DMS153 treated with DMSO at 0.1 percent for 48 hours (cell line): ENCODE measurements at regions not wholly inside any gene's neighbourhood (a gene's known extent, or its start where the extent isn't known, plus 50 kb on each side); places are given as distances from the start of the nearest gene placed in this dataset.

Experiments
- DNase-seq: peaks from one replicate; lab custom pipeline; 2025; ENCODE audit not compliant: unreplicated experiment; lab: John Stamatoyannopoulos, UW

DNA sequence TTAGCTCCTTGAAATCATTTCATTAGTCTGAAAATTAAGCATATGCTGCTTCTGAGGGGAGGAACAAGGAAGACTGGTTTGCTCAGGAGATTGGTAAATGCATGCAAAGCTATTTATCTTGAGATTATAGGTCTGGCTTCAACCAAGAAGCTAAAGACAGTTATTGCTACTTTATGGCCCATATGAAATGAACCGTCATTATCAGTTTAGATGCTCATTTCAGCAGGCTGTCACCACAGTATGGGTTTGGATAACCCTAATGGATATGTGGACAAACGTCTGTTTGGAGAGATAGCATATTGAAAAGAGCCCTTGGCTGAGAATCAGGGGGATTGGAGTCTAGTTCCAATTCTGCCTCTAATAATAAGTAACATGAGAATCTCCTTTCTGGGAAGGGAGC lies 922.6 kb downstream of the TUSC7 start:
- no peak for DNase-seq

GRCh38 chr3:117633207-117633606 lies 923.6 kb downstream of the TUSC7 start:
- no peak for DNase-seq

DNA sequence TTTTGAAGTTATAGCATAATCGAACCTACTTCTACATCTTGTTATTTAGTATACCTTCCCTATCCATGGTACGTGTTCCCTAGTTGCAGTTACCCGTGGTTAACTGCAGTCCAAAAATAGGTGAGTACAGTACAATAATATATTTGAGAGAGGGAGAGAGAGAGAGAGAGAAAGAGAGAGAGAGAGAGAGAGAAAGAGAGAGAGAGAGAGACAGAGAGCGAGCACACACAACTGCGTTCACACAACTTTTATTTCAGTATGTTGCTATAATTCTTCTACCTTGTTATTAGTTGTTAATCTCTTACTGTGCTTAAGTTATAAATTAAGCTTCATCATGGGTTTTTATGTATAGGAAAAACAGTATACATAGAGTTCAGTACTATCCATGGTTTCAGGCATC lies 928.1 kb downstream of the TUSC7 start:
- no peak for DNase-seq

- no peak for DNase-seq
These were observed 934.6 kb downstream of the TUSC7 start for GRCh38 chr3:117644203-117644602.

- peak; percentile 13 for DNase-seq
These were observed 936.1 kb downstream of the TUSC7 start for GRCh38 chr3:117645561-117646242.

GRCh38 chr3:117647435-117647834 lies 937.9 kb downstream of the TUSC7 start:
- no peak for DNase-seq

- no peak for DNase-seq
These were observed 941.7 kb downstream of the TUSC7 start for GRCh38 chr3:117651246-117651645.

GRCh38 chr3:117656391-117656790 lies 946.8 kb downstream of the TUSC7 start:
- no peak for DNase-seq

DNA sequence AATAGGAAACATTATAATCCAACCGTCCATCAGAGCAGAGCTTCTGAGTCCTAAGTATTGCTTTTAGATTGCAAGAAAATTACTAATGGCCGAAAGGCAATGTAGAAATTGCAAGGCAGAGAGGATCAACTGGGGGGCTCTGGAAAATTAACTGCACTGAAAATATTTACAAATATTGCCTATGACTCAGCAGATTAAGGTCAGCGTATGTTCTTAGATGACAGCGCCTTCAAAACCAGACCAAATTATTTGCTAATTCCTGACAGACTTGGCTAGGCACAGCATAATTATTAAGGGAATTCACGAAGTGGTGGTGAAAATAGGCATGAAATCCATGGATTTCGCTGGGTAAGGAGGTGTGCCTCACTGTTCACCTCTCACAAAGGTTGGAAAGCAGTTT lies 947.7 kb downstream of the TUSC7 start:
- DNase-seq: no peak

- no peak for DNase-seq
These were observed 951.6 kb downstream of the TUSC7 start for GRCh38 chr3:117660941-117661817.

DNA sequence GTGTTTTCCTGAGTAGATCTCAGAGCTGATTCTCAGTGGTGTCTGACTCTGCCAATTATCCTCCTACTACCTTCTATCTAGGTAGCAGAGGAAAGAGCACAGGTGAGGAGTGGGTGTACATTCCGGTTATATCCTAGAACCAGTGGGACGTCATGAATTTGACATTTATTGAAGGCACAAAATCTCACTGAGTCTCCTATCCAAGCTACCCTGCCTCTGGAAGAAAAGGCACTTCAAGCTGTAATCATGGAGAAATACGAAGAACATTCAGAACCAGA lies 952.2 kb downstream of the TUSC7 start:
- DNase-seq: no peak

DNA sequence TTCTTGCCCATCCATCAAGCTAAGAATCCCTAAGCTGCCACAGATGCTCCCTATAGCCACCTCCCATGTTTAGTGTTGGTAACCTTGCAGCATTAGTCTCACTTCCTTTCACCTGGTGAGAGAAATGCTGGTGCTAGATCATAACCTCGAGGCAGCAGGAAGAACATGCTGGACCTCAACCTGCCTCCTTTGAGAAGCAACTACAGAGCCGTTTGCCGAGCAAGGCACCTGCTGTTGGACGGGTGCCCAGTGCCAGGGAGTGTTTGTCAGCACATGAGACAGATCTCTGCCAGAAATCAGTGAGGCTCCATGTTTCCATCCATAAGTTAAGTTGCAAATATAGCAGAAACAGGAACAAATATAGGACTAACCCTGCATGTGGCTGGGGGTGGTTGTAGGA lies 955.7 kb downstream of the TUSC7 start:
- peak; percentile 35 for DNase-seq

- no peak for DNase-seq
These were observed 956.7 kb downstream of the TUSC7 start for GRCh38 chr3:117666325-117666724.

DNA sequence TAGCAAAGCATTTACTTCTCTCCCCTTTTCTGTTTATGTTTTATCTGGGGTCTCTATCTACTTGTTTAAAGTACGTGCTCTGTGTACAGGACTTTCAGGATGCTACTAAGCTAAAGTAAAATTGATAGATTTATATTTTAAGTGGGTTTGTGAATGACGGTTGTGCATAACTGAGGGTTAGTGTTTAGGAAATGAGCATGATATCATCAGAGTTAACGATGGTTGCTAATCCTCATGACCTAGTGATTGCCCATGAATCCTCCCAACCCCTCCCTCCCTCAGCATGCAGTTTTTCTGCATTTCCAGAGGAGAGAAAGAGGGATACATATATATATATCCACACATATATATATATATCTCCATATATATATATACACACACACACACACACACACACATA lies 957.2 kb downstream of the TUSC7 start:
- no peak for DNase-seq

GRCh38 chr3:117669774-117670173 lies 960.2 kb downstream of the TUSC7 start:
- no peak for DNase-seq

DNA sequence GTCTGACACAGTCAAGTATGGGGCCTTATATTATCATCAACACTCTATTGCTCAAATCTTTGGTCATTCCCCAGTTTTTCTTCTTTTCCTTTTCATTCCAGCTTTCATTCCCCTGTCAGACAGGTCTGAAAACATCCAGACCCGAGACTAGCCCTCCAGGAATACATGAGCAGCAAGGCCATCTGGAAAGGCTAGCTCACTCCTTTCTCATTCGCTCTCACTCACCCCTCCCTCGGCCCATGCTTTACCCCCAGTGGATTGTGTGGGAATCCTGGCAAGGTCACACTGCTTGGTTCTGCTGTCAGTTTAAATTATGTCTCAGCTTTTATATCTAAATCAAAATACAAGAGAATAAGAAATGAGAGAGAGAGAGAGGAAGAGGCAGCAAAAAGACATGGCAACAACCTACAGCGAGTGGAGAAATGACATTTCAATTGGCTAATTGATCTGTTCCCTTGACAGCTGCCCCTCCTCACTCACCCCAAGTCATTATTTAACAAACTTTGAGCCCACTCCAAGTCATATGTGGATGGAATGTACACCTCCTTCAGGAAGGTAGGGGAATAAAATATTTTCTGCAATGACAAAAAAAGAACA lies 962.2 kb downstream of the TUSC7 start:
- DNase-seq: no peak

- DNase-seq: no peak
These were observed 964.7 kb downstream of the TUSC7 start for GRCh38 chr3:117674321-117674720.

DNA sequence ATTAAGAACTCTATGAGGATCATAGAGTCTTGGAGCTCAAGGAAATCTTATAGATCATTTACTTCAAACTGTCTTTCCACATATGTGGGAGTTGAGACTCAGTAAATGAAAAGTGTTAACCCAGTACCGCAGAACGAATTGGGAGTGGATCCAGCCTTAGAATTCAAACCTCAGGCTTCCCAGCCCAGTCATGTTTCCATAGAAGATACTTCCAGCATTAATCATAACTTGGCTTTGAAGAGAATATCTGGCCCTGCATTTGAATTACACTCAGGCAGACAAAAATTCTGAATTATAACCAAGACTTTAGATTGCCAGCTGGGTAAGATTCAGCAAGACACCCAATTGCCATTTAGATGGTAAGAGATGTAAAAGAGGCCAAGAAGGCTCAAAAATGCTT lies 972.0 kb downstream of the TUSC7 start:
- no peak for DNase-seq

DNA sequence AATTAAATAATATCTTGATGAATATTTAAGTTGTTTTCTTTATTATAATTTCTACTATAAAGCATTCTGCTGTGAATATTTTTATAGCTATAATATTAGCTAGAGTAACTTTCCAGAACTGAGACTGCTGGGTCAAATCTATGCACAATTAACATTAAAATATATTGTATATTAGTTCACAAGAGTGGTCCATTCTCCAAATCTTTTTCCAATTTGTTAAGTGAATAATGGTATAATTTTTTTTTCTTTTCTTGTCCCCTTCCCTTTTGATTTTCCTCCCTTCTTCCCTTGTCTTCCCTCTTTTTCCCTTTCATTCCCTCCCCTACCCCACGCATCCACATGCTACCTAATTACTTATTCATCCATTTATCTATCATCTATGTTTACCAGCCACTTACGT lies 977.5 kb downstream of the TUSC7 start:
- DNase-seq: no peak

DNA sequence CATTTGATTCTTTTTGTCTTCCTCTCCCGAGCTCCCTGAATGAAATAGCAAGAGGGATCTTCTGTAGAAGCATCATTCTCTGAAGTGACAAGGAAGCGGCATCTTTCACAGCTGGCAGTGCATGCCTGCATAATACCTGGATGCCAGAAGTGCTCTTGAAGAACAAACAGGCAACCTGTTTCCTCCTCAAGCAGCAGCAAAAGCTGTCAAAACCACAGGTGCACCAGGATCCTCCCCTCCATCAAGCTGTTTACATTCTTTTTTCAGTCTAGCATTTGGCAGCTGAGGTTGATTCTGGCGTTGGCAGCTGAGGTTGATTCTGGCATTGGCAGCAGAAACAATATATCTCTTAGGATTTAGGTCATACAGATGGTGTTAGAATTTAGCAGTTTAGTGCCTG lies 979.0 kb downstream of the TUSC7 start:
- DNase-seq: peak; percentile 40

- DNase-seq: no peak
These were observed 981.9 kb downstream of the TUSC7 start for GRCh38 chr3:117691526-117691925.

- no peak for DNase-seq
These were observed 982.9 kb downstream of the TUSC7 start for GRCh38 chr3:117692416-117692995.
